NCI-H1048 (cell line): ENCODE measurements at regions not wholly inside any gene's neighbourhood (a gene's known extent, or its start where the extent isn't known, plus 50 kb on each side); places are given as distances from the start of the nearest gene placed in this dataset.

ENCODE experiments used
- DNase-seq: peaks from one replicate; lab custom pipeline; 2025; lab: John Stamatoyannopoulos, UW

DNA sequence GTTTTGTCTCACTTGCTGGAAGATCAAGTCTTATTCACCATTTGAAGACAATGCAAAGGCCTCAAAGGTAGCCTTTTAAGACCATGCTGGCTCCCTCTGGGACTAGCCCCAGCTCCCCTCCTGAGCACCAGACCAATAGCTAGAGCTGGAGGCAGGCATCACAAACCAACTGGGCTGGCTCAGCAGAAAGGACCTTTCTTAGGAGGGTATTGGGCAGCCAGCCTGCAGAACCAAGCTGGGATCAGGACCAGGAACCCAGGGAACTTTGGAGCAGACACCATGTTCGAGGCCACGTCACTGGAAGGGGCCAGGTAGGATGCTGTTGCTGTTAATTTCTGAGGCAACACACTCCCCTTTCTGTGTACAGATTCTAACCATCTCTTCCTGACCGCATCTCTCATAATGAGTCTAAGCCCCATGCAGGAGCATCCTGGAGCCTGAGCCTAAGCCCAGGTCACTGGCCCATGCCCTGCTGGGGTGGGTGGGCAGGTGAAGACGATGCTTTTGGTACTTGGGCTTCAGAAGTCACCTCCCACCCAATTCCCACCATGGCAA is 81.4 kb upstream of the KLF13 start:
- DNase-seq, result no peak

DNA sequence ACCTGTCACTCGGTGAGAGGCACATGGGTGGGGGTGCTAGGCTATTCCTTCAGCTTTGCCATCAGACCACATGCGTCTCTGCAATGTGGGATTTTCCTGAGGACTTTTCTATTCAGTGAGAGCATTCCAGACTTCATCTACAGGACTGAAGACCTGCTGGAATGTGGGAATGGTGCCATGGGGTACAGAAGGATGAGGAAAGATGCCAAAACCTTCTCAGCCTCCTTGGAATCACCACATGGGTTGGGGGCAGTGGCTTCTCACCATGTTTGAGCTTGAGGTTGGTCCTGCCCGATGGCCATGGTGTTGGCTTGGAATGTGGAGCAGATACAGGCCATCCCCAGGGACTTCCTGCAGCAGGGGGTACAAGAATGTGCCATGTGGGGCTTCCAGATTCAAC is 80.9 kb upstream of the KLF13 start:
- DNase-seq, result no peak

DNA sequence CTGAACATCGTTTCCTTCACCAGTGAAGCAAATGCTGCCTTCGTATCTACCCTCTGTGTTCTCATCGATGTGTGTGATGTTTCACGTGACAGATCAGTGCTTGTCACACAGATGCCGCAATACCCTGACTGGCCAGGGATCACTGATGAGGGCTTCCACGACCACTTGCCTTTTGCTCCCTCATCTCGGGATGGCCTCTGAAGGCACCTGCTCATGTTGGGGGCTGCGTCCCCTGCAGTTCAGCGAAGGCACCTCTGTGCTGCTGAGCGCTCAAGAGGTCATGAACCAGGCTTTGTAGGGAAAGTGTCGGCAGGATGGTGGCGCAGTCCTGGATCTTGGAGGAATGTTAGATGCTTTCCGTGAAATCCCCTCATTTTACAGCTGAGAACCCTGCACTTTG is 79.2 kb upstream of the KLF13 start:
- DNase-seq, result no peak

DNA sequence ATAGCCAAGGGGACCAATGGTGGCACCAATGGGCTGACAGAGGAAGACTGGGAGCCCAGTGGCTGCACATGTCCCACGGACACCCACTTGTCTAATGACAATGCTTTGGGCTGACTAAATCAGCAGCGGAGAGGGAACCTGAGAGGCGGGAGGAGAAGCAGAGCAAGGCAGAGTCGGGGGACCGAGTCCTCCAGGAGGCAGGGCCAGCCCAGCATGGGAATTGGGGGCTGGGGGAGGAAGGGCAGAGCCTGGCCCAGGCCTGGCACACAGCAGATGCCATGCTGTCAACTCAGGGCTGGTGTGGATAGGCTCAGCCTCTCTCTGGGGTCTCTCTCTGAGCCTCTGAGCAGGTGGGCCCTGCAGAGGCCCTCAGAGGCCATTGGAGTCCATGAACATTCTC is 78.4 kb upstream of the KLF13 start:
- DNase-seq, result no peak

- DNase-seq, result no peak
Observed at GRCh38 chr15:31248951-31249350, 77.7 kb upstream of the KLF13 start.

GRCh38 chr15:31250033-31250432 is 76.6 kb upstream of the KLF13 start:
- no peak for DNase-seq

GRCh38 chr15:31251165-31251564 is 75.5 kb upstream of the KLF13 start:
- DNase-seq, result no peak

DNA sequence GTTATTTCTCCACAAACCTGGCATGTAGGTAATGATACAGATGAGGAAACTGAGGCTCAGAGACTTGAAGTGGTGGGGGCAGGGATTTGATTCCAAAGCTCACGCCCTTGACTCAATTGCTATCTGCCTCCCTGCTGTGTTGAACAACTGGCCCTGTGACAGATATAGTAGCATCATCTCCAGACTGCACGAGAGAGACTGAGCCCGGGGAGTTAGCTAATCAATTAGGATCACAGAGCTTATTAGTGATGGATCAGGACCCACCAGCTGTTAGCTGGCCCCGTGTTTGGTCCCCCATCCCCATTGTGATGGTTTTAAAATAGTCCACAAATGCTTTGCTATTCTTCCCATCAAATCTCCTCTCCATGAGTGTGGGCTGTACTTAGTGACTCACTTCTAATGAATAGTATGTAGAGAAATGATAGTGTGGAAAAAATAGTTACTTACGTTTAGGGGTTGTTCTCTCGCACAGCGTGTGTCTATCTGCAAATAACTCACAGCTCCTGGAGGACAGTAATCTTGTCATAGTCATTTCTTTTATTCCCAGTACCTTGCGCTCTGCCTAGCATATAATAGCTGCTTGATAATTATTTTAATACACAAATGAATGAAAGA is 74.4 kb upstream of the KLF13 start:
- no peak for DNase-seq

DNA sequence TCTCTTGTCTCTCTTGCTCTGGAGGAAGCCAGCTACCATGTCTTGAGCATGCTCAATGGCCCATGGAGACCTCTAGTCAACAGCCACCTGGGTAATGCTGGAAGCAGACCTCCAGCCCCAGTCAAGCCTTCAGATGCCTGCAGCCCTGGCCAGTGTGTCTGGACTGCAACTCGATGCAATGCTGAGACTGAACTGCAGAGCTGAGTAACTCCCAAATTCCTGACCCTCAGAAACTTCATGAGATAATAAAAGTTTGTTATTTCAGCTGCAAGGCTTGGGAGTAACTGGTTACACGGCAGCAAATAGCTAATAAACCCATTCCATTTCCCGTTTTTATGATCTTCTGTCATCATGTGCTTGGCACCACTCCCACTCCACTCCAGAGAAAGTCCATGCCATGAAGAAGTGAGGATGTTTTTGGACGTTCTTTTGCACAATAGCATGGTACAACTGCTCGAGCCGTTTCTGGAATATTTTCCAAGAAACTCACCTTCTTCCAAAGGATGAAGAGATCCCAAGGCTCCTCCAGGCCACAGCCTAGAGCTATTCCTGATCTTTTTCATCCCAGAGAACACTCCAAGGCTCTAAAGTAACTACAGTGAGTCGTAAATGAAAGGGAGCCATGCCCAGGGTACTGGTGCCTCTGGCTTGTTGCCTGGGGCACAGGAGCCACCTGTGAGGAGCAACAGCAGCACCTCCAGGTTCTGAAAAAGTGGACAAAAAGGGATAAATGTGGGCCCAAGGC is 72.0 kb upstream of the KLF13 start:
- no peak for DNase-seq

- DNase-seq, result no peak
Observed at GRCh38 chr15:31255176-31255510, 71.5 kb upstream of the KLF13 start.

GRCh38 chr15:31255732-31256377 is 70.8 kb upstream of the KLF13 start:
- DNase-seq, result no peak

GRCh38 chr15:31256378-31257265 is 70.0 kb upstream of the KLF13 start:
- DNase-seq, result no peak

DNA sequence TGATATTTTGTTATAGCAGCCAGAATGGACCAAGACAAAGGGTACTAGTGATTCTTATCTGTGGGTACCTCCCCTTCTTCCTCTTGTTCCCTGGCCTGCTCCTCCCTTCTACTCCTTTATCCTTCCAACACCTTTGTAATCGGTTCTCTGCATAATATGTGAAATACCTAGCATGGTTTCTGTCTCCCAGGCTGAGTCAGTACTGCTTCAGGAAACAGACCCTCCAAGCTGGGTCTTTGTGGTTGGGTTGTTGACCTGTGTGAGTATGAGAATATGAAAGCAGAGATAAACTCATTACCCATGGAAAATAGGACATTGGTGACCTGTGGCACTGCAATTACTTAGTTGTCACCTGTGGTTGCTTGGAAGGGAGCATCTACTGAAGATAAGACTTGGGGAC is 69.3 kb upstream of the KLF13 start:
- no peak for DNase-seq

DNA sequence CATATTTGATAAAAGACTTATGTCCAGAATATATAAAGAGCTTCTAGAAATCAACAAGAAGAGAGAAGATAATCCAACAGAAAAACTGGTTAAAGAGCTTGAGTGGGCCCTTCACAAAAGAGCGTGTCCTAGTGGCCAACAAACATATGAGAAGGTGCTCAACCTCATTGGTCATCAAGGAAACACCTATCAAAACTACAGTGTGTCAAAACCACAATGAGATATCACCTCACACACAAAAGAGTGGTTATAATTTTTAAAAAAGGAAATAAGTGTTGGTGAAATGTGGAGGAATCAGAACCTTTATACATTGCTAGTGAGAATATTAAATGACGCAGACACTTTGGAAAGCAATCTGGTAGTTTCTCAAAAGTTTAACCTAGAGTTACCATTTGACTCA is 68.4 kb upstream of the KLF13 start:
- no peak for DNase-seq

GRCh38 chr15:31259562-31260252 is 66.9 kb upstream of the KLF13 start:
- no peak for DNase-seq

DNA sequence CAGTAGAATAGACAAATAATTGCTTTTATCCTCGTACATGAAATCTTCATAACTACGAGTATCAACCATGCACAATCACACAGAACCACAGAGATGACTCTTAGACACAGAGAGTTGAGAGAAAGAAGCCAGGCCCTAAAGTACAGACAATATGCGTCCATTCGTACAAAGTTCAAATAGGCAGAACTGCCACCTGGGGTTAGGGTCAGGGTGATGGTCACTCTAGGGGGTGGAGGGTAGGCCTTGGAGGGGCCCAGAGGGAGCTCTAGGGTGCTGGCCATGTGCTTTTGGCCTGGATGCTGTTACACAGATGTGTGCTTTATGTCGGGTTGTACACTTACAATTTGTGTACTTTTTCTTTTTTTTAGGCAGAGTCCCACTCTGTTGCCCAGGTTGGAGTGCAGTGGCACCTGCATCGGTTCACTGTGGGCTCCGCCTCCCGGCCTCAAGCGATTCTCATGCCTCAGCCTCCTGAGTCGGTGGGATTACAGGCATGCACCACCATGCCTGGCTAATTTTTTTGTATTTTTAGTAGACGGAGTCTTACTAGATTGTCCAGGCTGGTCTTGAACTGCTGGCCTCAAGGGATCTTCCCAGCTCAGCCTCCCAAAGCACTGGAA is 65.9 kb upstream of the KLF13 start:
- no peak for DNase-seq

- DNase-seq, result no peak
Observed at GRCh38 chr15:31261266-31262142, 65.1 kb upstream of the KLF13 start.

GRCh38 chr15:31262143-31262530 is 64.5 kb upstream of the KLF13 start:
- no peak for DNase-seq

- no peak for DNase-seq
Observed at GRCh38 chr15:31262901-31263671, 63.5 kb upstream of the KLF13 start.
